ENCODE measurements at regions not wholly inside any gene's neighbourhood (a gene's known extent, or its start where the extent isn't known, plus 50 kb on each side); places are given as distances from the start of the nearest gene placed in this dataset.

DNA sequence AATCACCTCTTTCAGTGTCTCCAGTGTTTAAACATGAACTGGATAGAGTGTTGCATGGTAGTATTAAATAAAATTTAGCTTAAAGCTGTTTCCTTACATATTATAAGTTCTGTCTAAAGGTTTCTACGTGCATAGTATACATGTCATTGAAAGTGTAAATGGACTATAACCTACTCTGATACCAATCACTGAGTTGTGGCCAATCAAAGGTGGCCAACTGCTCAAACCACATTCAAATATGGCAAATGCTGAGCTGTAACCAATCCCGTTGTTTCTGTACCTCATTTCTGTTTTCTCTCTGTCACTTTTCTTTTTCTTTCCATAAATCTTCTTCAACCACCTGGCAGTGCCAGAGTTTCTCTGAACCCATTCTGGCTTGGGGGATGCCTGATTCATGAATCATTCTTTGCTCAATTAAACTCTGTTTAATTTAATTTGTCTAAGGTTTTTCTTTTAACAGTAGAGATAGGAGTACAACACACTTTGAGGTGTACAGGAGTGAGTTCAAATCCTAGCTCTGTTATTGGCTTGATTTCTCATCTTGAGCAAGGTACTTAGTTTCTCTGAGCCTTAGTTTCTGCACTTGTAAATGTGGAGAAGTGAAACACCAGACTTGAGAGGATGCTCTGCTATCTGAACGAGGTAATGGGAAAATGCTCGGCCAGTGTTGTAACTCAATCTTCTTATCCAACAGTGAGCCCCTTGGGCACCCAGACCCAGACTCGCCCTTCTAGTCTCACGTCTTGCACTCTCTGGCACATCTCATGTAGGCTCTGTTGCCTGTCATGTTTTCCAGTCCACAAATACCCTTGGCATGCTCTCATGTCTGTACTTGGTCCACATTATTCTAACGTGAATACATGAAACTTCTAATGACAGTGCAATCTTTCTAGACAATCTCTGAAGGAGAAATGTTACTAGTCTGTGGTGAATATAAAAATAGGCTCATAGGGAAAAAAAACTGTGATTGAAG lies 228.0 kb downstream of the PIK3C3 start (continued):
- TF ChIP-seq, protein P1, sequence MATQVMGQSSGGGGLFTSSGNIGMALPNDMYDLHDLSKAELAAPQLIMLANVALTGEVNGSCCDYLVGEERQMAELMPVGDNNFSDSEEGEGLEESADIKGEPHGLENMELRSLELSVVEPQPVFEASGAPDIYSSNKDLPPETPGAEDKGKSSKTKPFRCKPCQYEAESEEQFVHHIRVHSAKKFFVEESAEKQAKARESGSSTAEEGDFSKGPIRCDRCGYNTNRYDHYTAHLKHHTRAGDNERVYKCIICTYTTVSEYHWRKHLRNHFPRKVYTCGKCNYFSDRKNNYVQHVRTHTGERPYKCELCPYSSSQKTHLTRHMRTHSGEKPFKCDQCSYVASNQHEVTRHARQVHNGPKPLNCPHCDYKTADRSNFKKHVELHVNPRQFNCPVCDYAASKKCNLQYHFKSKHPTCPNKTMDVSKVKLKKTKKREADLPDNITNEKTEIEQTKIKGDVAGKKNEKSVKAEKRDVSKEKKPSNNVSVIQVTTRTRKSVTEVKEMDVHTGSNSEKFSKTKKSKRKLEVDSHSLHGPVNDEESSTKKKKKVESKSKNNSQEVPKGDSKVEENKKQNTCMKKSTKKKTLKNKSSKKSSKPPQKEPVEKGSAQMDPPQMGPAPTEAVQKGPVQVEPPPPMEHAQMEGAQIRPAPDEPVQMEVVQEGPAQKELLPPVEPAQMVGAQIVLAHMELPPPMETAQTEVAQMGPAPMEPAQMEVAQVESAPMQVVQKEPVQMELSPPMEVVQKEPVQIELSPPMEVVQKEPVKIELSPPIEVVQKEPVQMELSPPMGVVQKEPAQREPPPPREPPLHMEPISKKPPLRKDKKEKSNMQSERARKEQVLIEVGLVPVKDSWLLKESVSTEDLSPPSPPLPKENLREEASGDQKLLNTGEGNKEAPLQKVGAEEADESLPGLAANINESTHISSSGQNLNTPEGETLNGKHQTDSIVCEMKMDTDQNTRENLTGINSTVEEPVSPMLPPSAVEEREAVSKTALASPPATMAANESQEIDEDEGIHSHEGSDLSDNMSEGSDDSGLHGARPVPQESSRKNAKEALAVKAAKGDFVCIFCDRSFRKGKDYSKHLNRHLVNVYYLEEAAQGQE (IDR thresholded peaks at IDR 0.05; ENCODE audit: low read depth, low read length): no peak
- TF ChIP-seq RAD21 (IDR thresholded peaks at IDR 0.05; ENCODE audit: low read length) (no peak), FOXM1 (IDR thresholded peaks at IDR 0.05; ENCODE audit: low read depth) (peak; percentile 73; the same call in 1 of the 2 replicates), RXRA (IDR thresholded peaks at IDR 0.05; ENCODE audit: borderline replicate concordance, low read depth) (no peak), JUND (IDR thresholded peaks at IDR 0.05) (peak; percentile 35; the same call in 1 of the 2 replicates), POLR2AphosphoS5 (IDR thresholded peaks at IDR 0.05; ENCODE audit: low read depth, low read length) (no peak), TEAD4 (IDR thresholded peaks at IDR 0.05; ENCODE audit: borderline replicate concordance, insufficient read depth) (no peak), GABPA (IDR thresholded peaks at IDR 0.05; ENCODE audit: low read depth) (no peak), SMC3 (IDR thresholded peaks at IDR 0.05; ENCODE audit: low read depth, low read length) (no peak), YY1 (IDR thresholded peaks at IDR 0.05; ENCODE audit: low read depth) (no peak), TCF12 (IDR thresholded peaks at IDR 0.05) (peak; percentile 61), MEF2A (IDR thresholded peaks at IDR 0.05; ENCODE audit: borderline replicate concordance, low read depth) (no peak)
- TF ChIP-seq, protein P2, sequence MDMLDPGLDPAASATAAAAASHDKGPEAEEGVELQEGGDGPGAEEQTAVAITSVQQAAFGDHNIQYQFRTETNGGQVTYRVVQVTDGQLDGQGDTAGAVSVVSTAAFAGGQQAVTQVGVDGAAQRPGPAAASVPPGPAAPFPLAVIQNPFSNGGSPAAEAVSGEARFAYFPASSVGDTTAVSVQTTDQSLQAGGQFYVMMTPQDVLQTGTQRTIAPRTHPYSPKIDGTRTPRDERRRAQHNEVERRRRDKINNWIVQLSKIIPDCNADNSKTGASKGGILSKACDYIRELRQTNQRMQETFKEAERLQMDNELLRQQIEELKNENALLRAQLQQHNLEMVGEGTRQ (IDR thresholded peaks at IDR 0.05; ENCODE audit: borderline replicate concordance, low read depth, low read length): no peak

DNA sequence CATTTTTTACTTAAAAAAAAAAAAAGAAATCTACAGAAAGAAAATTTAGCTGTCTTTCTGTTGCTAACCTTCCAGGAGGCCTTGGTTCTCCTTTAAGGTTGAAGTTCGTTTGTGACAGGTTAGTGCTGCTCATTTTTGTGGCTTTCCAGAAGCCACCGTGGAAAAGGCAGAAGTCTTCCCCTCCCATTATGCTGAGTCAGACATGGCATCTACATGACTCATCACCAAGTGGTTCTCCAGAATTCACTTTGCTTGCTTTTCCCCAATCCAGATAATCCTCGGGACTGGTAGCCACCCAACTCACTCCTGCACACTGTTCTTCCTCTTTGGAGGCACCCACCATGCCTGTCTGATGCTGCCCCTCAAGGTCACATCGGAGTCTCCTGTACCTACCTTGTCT lies 228.7 kb downstream of the PIK3C3 start:
- DNase-seq: no peak
- Histone ChIP-seq H3K4me1 (ENCODE audit: control insufficient read depth in 1 of 2, insufficient read depth in 2 of 2, low read depth in 1 of 2, low read length in 1 of 2) (peaks cover 4 to 17% of the 10 kb centered on the region in 2 experiments; a peak in 2 of 4 replicates), H3K79me2 (ENCODE audit: insufficient read depth) (no peaks in the 10 kb centered on the region), H3K36me3 (replicated peaks in 1 of 2; ENCODE audit: control insufficient read depth in 1 of 2, insufficient read depth in 2 of 2, low read length in 1 of 2) (no peaks in the 10 kb centered on the region), H3K9me3 (no peaks in the 10 kb centered on the region), H3K27ac (ENCODE audit: low read depth in 2 of 2, low read length in 1 of 2) (peak overlapping the region; percentile 58 to 75), H4K20me1 (ENCODE audit: insufficient read depth) (no peaks in the 10 kb centered on the region), H3K9ac (no peak overlapping the region), H3K4me3 (ENCODE audit: low read depth in 2 of 2, low read length in 1 of 2) (no peak overlapping the region), H3F3A (replicated peaks; ENCODE audit: insufficient read depth) (peaks cover 7% of the 10 kb centered on the region), H3K4me2 (no peak overlapping the region), H3K9me2 (no peaks in the 10 kb centered on the region), H3K27me3 (ENCODE audit: insufficient read depth) (no peaks in the 10 kb centered on the region), H2AFZ (ENCODE audit: low read depth) (no peak overlapping the region)
- WGBS (ENCODE audit: low lambda C conversion rate): 29% methylated on average over 4 of the region's 4 CpGs
- POLR2A ChIA-PET: no interaction called here
- CTCF ChIA-PET: interaction anchor here (1.0 to 1.6 kb wide), 3 partner anchors 18 to 130 kb away, joined by 4 to 5 read pairs (median 4); no protein-coding TSS in a partner anchor
- TF ChIP-seq GATA2 (CRISPR knock-in tag; IDR thresholded peaks at IDR 0.05) (no peak), EZH2phosphoT487 (IDR thresholded peaks at IDR 0.05; ENCODE audit: borderline replicate concordance, low read depth) (no peak), GABPA (IDR thresholded peaks at IDR 0.05; ENCODE audit: low read depth) (no peak), JUND (IDR thresholded peaks at IDR 0.05) (peak; percentile 92), FOXJ3 (CRISPR knock-in tag; IDR thresholded peaks at IDR 0.05) (no peak), SIN3A (IDR thresholded peaks at IDR 0.05; ENCODE audit: borderline replicate concordance, low read depth, low read length) (no peak)
- TF ChIP-seq, protein P1 (IDR thresholded peaks at IDR 0.05; ENCODE audit: low read depth, low read length): no peak
- TF ChIP-seq, protein P3, sequence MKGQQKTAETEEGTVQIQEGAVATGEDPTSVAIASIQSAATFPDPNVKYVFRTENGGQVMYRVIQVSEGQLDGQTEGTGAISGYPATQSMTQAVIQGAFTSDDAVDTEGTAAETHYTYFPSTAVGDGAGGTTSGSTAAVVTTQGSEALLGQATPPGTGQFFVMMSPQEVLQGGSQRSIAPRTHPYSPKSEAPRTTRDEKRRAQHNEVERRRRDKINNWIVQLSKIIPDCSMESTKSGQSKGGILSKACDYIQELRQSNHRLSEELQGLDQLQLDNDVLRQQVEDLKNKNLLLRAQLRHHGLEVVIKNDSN (IDR thresholded peaks at IDR 0.05; ENCODE audit: borderline replicate concordance, low read depth): no peak
- TF ChIP-seq, protein P4, sequence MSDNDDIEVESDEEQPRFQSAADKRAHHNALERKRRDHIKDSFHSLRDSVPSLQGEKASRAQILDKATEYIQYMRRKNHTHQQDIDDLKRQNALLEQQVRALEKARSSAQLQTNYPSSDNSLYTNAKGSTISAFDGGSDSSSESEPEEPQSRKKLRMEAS (IDR thresholded peaks at IDR 0.05; ENCODE audit: low read depth): no peak; the same call in 1 of the 2 replicates
